ENCODE measurements at regions not wholly inside any gene's neighbourhood (a gene's known extent, or its start where the extent isn't known, plus 50 kb on each side); places are given as distances from the start of the nearest gene placed in this dataset.

DNA sequence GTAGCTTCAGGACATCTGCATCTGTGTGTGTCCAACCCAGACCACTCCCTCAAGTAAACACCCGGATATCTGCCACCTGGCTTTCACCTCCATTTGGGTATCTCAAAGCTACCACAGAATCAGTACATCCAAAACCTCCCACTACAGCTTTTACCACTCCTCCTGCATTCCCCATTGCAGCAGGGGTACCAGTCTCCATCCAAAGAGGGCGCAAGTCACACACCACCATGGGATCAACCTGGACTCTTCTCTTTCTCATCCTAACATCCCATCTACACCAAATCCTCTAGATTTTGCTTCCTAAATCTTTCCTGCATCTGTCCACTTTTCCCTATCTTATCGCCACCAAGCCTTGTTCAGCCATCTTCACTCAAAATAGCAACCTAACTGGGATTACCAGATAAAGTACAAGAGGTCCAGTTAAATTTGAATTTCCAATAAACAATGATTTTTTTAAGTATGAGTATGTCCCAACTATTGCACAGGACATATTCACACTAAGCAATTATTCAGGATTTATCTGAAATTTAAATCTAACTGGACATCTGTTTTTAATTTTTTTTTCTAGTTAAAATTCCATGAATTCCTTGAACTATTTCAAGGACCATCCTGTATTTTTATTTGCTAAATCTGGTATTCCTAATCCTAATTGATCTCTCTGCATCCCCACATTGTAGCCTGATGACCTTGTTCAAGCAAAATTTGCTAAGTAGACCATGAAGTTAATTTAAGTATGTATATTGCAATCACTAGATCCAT lies 164.3 kb upstream of the MLN start:
- DNase-seq: no peak

DNA sequence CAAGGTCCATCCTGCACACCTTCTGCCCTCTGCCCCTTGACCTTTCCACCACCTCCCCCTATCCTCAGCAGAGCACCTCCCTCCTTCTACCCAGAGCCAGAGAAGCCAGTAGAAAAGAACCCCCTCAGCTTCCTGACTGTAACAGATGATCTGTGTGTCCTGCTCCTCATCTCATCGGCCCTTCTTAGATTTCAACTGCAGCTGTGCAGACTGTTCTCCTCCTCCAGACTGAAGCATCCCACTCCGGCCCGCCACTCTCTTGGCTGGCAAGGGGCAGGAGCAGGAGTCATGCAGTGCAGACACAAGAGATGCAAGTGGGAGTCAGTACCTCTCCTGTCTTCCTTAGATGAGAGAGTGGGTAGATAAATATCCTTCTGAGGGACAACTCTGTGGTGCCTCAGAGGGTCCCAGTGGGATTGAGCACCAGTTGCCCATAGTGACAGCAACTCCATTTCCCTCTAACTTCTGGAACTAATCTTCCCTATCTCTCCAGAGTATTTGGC lies 163.5 kb upstream of the MLN start:
- no peak for DNase-seq

DNA sequence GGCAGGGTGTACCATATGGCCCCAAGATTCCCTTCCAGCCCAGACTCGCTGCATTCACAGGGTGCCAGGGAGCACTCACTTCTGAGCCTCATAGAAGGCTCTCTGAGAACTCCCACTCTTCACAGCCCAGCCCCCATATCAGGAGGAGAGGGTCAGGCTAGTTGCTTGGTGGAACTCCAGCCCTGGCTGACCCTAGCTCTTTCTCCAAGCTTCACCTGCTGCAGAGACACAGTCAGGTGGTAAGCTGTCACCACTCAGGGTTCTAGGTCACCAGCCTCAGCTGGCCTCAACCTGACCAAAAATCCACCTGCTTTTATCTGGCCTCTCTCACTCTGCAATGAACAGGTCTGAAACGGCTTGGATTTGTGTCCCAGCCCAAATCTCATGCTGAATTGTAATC lies 162.7 kb upstream of the MLN start:
- no peak for DNase-seq

DNA sequence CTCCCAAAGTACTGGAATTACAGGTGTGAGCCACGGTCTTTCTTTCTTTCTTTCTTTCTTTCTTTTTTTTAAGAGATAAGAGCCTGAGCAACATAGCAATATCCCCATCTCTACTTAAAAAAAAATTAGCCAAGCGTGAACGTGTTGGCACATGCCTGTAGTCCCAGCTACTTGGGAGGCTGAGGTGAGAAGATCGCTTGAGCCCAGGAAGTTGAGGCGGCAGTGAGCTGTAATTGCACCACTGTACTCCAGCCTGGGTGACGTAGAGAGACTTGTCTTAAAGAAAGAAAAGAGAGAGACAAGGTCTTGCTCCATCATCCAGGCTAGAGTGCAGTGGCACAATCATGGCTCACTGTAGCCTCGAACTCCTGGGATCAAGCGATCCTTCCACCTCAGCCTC lies 162.0 kb upstream of the MLN start:
- no peak for DNase-seq

DNA sequence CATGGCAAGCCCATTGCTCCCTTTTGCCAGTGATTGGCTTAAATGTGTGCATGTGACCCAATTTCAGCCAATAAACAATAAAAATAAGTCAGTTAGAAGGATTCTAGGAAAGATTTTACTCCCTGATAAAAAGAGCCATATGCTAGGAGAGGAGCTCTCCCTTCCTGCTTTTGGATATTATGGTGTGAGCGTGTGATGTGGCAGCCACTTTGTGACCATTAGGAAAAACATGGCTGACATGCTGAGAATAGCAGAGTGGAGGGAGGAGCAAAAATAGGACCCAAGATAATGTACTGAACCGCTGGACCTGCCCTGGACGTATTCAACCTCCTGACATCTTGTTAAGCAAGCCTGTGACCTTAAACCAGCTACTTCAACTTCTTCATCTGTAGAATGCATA lies 160.6 kb upstream of the MLN start:
- no peak for DNase-seq

DNA sequence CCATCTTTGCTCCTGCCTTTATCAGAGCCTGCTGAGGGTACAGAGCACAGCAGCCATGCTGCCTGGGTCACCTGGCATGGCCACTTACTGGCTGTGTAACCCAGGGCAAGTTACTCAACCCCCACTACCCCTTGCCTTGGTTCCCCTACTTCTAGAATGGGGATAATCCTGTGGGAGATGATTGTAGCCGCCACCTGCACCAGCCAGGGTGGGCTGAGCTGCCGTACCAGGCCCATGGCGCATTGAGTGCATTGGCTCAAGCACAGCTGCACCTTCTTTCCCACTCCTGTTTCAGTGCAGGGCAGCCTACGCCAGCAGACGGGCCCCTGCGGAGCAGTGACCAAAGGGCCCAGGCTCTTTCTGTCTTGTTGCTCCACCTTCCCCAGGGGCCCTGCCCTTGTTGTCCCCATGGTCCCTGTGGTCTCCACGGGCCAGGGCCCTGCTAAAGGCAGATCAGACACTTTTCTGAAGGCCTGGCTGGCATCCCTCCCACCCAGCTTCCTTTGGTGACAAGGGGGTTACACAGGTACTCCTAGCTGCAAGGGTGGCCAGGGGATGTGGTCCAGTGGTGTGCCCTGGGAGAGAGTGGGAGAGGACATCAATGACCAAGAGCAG lies 159.4 kb upstream of the MLN start:
- DNase-seq: no peak

DNA sequence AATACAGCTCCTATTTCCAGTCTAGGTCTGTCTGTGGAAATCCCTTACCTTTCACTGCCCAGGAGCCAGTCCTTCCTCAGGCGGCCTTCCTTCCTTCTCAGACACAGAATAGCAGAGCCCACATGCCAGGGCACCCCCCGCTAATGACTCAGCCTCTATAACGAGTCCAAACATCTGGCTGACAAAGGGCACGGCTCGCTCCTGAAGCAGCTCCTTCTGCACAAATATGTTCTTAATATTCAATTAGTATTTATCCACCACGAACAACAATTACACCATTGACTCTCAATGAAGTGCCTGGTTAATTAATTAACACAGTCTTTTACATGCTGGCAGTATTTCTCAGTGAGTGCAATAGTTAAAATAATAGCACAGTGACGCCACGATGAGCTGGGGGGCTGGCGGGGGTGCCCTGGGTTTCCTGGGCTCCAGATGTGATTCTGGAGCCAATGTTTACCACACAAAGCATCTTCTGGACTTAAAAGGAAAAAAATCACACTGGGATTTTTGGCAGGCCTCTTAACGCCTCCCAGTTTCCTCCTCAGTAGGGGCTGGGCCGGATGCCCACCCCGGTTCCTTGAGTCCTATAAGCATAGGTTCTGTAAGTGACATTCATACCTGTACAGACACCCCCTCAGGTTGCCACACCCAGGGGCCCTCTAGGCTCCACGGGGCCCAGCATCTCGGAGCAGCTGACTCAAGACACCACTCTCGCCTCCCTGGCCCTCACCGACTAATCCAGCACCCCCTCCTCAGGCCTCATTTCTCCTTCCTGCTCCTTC lies 158.6 kb upstream of the MLN start:
- DNase-seq: no peak

DNA sequence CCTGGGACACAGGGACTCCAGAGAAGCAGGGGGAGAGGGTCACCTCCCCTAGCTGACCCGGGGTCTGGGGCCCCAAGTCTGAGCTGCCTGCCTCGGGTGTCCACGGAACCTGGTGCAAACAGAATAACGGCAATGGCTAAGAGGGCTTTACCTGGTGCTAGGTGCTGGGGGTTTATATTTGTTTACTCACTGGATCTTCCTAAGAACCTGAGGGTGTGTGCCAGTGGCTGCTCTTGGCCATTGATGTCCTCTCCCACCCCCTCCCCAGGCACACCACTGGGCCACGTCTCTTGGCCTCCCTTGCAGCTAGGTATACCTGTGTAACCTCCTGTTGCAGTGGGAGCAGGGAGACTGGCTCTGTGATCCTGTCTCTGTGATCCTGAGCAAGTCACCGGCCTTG lies 157.9 kb upstream of the MLN start:
- no peak for DNase-seq

DNA sequence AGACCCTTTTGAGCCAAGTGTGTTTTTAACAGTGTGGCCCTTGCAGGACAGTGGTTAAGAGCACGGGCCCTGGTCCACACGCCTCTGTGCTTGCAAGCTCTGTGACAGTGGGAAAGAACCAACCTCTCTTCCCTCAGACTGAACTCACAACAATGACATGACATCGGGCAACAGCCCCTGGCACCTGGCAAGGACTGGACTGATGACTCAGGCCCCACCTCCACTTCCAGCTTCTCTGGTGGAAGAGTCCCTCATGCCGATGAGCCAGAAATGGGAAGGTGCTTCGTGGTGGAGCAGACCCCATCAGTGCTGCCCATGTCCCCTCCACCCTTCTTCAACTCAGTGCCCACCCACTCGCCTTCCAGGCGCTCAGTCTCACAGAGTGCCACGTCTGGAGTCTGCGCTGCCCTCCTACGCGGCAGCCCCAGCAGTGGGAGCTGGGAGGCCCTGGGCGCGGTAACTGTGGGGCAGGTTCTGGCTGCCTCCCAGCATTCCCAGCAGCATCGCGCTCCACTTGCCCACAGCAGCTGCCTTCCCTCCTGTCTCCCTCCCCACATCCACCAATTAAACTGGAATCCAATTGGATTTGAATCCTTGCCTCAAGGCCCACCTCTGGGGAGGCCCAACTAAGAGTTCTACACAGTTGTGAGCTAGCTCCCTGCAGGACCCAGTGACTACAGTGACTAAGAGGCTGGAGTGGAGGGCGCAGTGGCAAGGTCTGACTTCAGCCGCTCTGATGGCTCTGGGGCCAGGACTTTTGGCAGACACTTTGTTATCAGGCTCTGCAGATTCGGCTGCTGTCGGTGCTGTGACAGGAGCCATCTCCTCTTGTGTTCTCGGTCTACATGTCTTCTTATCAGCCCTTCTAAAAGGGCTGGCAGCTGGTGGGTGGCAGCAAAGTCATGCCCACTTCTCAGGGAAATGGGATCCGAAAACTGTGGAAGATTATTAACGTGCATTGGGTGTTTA lies 156.8 kb upstream of the MLN start:
- no peak for DNase-seq

DNA sequence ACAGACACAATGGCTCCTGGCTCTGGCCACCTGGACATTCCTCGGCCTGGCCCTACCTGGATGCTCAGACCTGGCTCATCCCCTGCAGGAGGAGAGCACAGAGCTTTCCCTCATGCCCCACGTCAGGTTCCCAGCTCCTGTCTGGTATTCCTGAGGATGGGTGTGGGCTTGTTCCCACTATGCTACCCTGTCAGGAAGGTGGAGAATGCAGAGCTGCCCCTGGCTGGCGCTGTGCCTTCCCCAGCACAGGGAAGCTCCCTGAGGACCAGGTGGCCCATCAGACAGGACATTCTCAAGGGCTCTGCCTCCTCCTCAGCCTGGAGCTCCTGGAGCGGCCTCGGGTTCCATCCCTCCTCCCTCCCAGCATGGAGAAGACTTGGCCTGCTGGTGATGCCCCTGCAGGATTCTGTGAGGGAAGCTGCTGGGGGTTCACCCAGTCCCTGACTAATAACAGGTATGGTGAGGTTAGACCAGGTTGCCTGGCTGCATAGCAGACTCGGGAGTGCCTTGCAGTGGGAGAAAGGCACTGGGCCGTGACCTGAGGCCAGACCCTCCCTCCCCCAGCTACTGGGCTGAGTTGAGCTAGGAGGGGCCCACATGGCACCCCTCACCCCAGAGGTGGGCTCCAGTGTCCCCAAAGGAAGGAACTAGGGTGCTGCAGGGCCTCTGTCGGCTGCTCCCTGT lies 156.0 kb upstream of the MLN start:
- no peak for DNase-seq

DNA sequence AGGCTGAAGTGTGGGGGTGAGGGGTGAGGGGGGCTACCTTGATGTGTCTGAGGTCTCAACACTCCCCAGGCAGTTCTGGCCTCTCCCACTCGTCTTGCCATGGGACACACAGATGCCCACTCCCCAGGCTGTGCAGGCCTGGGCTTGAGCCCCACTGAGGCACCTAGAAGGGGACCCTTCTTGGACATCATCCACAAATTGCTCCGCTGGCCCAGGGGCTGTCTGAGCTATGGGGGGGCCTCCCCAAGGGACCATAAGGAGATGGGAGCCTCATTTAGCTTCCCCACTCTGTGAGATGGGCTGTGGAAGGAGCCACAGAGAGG lies 155.5 kb upstream of the MLN start:
- DNase-seq: no peak

DNA sequence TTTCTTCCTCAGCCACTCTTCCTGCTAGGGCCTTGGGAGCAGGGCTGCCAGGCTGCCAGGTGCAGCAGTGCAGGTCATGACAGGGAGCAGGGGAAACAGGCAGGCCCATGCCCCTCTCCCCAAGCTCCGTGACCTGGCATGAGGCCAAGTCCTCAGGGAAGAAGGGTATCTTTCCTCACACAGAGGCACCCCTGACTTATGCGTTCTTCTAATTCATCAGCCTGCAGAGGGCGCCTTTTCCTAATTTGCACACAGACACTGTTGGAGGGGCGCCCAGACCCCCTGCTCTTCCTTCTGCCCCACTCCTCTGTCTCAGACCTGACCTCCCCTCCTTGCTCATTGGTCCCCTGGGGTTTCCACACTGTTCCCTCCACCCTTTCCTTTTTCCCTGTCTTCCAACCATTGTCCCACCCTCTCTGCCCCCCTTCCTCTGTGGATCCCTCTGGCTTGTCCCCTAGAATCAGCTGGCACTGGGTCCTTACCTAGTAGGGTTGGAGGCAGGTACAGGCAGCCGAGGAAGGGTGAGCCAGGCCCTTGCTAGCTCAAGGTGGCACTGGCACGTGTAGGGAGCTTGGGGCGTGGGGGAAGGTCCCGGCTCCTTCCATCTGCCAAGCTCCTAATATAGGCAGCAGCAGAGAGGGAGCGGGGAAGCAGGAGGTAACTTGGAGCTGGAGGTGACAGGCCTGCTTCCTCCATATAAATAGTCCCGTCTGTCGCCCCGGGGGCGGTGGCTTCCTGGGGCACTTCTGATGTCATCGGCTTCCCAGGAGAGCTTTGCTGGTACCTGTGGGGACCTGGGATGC lies 154.9 kb upstream of the MLN start:
- DNase-seq: no peak

DNA sequence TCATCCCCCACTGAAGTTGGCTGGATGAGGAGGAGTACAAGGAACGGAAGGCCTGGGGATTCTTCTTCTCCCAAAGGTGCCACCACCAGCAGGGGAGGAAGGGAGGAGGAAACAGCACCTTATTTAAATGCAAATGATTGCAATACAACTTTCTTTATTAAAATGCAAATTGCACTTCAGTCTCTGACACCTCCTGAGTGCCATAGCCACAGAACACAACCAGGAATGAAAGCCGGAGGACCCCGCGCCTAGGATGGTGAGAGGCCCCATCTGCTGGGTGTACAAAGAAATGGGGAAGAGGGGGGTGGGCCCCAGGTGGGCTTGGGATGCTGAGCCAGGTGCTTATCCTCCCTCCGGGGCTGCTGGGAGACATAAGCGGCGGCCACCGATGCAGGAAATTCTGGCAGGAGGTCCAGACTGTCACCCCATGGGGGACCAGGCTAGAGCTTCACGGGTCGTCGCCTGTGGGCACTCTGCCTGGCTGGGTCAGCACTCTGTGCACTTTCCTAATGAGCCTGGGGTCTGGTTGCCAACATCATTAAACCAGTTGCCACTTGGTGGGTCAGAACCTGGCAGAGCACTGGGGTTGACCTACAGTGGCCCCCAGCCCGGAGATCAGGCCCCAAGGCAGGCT lies 154.2 kb upstream of the MLN start:
- no peak for DNase-seq

DNA sequence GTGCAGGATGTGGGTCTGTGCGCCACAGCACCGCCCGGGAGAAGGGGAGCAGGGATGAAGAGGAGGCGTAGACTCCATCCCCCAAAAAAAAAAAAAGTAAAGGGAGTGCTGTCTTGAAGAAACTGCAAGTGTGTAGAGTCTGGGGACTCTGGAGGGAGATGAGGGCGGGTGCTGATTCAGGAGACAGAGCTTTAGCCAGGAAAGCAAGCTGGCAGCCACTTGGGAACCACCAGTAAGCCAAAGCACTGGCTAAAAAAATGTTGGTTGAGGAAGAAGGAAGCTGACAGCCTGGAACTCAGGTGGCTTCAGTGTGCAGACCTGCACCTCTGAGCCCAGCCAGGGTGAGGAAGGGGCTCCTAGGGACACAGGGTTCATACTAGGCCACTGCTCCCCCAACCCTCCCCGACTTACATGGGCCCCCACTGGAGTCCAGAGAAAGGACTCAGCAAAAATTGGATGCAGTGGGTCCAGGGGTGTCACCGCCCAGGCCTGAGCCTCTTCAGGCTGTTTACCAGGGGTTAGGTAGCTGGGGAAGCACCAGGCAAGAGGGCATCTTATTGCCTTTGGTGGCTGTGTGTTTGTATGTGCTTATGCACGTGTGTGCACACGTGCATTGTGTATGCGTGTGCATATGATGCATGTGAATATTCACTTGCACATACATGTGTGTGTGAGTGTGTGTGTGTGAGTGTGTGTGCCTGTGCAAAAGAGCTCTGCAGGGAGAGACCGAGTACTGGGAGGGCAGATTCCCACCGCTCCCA lies 153.5 kb upstream of the MLN start:
- no peak for DNase-seq

DNA sequence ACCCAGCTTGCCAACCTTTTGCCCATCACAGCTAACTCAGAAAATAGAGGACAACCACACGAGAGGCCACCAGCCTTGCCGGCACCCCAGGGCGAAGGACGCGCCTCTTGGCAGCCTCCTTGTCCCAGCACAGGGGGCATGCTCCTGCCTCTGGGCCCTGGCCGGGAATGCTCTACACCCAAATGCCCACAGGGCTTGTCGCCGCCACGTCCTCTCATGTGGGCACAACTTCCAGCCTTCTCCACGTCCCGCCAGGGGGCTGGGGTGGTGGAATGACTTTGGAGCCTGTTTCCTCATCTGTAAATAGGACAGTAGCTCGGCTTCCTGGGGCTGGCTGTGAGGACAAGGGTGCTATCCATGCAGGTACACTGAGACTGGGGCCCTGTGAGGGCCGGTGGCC lies 152.4 kb upstream of the MLN start:
- no peak for DNase-seq

DNA sequence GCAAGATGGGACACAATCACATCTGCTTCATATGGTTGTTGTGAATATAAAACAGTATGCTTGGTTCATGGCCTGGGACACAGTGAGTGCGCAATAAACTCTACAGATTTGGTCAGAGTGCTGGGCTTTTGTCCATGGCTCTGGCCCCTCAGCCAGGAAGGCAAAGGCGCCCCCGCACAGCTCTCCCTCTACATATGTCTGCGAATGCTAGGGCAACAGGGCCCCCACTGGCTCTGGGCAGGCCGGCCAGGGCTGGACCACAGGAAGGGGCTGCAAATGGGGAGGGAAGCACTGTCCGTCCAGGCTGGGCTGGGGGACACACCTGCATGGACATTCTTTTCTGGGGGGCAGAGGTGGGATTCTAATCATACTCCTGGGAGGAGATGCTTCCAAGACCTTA lies 151.8 kb upstream of the MLN start:
- DNase-seq: no peak

DNA sequence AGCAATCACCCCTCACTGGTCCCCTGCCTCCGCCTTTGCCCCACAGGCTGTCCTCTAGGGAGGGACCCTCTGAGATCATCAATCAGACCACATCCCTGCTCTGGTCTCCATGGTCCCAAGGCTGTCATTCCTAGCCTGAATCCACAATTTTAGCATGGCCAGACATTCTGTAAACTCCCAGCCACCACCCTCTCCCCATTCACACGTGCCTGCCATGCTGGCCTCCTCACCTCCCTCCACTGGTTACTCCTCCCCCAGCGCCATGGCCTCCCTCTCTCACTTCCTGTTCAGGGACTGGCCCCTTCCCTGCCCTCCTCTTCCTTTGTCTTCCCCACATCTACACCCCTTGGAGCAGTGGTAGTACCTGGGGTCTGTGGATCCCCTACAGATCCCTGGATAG lies 150.7 kb upstream of the MLN start:
- DNase-seq: no peak

DNA sequence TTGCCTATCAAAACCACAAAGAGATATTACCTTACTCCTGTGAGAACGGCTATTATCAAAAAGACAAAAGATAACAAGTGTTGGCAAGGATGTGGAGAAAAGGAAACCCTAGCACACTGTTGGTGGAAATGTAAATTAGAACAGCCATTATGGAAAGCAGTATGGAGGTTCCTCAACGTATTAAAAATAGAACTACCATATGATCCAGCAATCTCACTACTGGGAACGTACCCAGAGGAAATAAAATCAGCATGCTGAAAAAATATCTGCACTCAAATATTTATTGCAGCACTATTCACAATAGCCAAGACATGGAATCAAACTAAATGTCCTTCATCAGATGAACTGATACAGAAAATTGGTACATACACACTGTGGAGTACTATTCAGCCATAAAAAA lies 149.4 kb upstream of the MLN start:
- DNase-seq: no peak

DNA sequence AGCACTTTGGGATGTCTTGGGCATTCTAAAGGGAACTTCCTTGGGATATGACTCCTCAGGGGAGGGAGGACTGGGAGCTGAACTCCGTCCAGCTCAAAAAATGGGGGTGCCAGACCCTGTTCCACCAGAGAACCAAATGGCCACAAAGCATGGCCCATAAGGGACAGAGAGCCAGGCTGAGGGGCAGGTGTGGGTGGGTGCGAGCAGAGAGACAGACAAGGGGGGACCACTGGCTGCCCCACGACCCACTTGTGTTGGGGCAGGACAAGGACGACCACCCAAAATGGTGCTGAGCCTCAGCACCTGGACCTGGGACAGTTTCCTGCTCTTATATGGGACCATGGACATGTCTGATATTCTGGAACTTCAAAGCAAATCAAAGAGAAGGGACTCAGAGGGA lies 148.2 kb upstream of the MLN start:
- DNase-seq: no peak
